Loucy (cell line): ENCODE measurements at regions not wholly inside any gene's neighbourhood (a gene's known extent, or its start where the extent isn't known, plus 50 kb on each side); places are given as distances from the start of the nearest gene placed in this dataset.

ENCODE experiments used
- H2AFZ ChIP-seq: fragments of 200-600 bp; sonication (generic); 2 replicates; pipeline ENCODE4 v1.6.0; 2016; ENCODE audit warnings: antibody characterized with exemption, mild to moderate bottlenecking, low read length, moderate library complexity
- H3F3A ChIP-seq: fragments of 200-600 bp; 2 replicates; pipeline ENCODE4 v1.6.0; 2016; ENCODE audit warnings: antibody characterized with exemption, low read depth, mild to moderate bottlenecking
- H3K27me3 ChIP-seq: fragments of 200-600 bp; sonication (generic); 2 replicates; pipeline ENCODE4 v1.6.1; 2014; ENCODE audit warnings: low read length, mild to moderate bottlenecking; ENCODE audit not compliant: insufficient read depth, poor library complexity, severe bottlenecking
- H3K36me3 ChIP-seq: fragments of 200-600 bp; sonication (generic); 2 replicates; pipeline ENCODE4 v1.6.1; 2016; ENCODE audit warnings: low read length; ENCODE audit not compliant: insufficient read depth
- H3K4me1 ChIP-seq: fragments of 200-600 bp; sonication (generic); 2 replicates; pipeline ENCODE4 v1.5.1; 2014; ENCODE audit warnings: low read length, mild to moderate bottlenecking; ENCODE audit not compliant: insufficient read depth, poor library complexity, severe bottlenecking
- H3K4me2 ChIP-seq: fragments of 200-600 bp; sonication (generic); 2 replicates; pipeline ENCODE4 v1.6.0; 2014; ENCODE audit warnings: antibody characterized with exemption, low read length, low read depth, mild to moderate bottlenecking; ENCODE audit not compliant: poor library complexity, severe bottlenecking
- H3K4me3 ChIP-seq: fragments of 200-600 bp; sonication (generic); 2 replicates; pipeline ENCODE4 v1.5.1; 2014; ENCODE audit warnings: low read length, mild to moderate bottlenecking, mixed read lengths; ENCODE audit not compliant: poor library complexity, severe bottlenecking
- H3K79me2 ChIP-seq: fragments of 200-600 bp; sonication (generic); 2 replicates; pipeline ENCODE4 v1.6.1; 2014; ENCODE audit warnings: low read length; ENCODE audit not compliant: insufficient read depth
- H3K9ac ChIP-seq: fragments of 200-600 bp; sonication (generic); 2 replicates; pipeline ENCODE4 v1.6.0; 2014; ENCODE audit warnings: mild to moderate bottlenecking, low read depth, low read length, moderate library complexity; ENCODE audit not compliant: poor library complexity, severe bottlenecking
- H3K9me2 ChIP-seq: fragments of 200-600 bp; sonication (generic); replicated peaks from 2 replicates; pipeline ENCODE4 v1.6.1; 2016; ENCODE audit warnings: low read depth, low read length, mixed read lengths
- H3K9me3 ChIP-seq: fragments of 200-600 bp; sonication (generic); 2 replicates; pipeline ENCODE4 v1.6.1; 2014; ENCODE audit warnings: mild to moderate bottlenecking, antibody characterized with exemption, low read length, low read depth; ENCODE audit not compliant: insufficient read depth
- H4K20me1 ChIP-seq: fragments of 200-600 bp; sonication (generic); 2 replicates; pipeline ENCODE4 v1.6.0; 2014; ENCODE audit warnings: antibody characterized with exemption, low read length, mild to moderate bottlenecking; ENCODE audit not compliant: insufficient read depth, poor library complexity, severe bottlenecking
- EZH2phosphoT487 ChIP-seq: fragments of 200-600 bp; IDR thresholded peaks from 2 replicates; pipeline ENCODE4 v1.6.1; 2018; ENCODE audit warnings: antibody characterized with exemption, mild to moderate bottlenecking, moderate library complexity, borderline replicate concordance
- TF ChIP-seq, protein P1 (sequence below): fragments of 200-600 bp; sonication (generic); conservative IDR thresholded peaks from 2 replicates; pipeline ENCODE4 v1.5.1; 2014; ENCODE audit warnings: mild to moderate bottlenecking, antibody characterized with exemption, low read length

DNA sequence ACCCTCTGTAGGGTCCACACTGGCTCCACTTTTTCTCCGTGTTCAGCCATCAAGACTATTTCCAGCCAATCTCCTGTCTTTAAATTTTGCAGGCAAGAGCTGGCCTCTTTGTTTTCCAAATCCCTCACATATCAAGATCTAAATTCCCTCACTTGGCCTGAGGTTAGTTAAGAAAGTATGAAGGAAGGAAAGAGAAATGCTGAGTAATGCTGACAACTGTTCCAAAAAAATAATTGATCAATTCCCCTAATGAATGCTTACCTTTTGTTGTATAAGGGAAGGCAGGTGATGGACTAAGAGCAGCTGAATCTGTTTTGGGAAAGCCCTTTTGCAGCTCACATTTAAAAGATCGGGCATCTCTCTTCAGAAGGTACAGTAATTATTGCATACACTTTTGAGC, 105.1 kb upstream of the KCNJ16 start:
- no peak overlapping the region for H2AFZ ChIP-seq

GRCh38 chr17:69972251-69972650, 102.8 kb upstream of the KCNJ16 start:
- no peaks in the 10 kb centered on the region for H3K4me1 ChIP-seq
- H3K79me2 ChIP-seq = no peaks in the 10 kb centered on the region
- no peaks in the 10 kb centered on the region for H3K36me3 ChIP-seq
- H3K27me3 ChIP-seq = no peaks in the 10 kb centered on the region
- TF ChIP-seq, protein P1, sequence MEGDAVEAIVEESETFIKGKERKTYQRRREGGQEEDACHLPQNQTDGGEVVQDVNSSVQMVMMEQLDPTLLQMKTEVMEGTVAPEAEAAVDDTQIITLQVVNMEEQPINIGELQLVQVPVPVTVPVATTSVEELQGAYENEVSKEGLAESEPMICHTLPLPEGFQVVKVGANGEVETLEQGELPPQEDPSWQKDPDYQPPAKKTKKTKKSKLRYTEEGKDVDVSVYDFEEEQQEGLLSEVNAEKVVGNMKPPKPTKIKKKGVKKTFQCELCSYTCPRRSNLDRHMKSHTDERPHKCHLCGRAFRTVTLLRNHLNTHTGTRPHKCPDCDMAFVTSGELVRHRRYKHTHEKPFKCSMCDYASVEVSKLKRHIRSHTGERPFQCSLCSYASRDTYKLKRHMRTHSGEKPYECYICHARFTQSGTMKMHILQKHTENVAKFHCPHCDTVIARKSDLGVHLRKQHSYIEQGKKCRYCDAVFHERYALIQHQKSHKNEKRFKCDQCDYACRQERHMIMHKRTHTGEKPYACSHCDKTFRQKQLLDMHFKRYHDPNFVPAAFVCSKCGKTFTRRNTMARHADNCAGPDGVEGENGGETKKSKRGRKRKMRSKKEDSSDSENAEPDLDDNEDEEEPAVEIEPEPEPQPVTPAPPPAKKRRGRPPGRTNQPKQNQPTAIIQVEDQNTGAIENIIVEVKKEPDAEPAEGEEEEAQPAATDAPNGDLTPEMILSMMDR = no peak
- TF ChIP-seq EZH2phosphoT487 = no peak
- no peak overlapping the region for H3K4me2 ChIP-seq
- H3K9me3 ChIP-seq = no peaks in the 10 kb centered on the region
- no peaks in the 10 kb centered on the region for H3F3A ChIP-seq
- no peak overlapping the region for H3K4me3 ChIP-seq
- no peak overlapping the region for H2AFZ ChIP-seq
- no peak overlapping the region for H3K9ac ChIP-seq
- H3K9me2 ChIP-seq = no peaks in the 10 kb centered on the region
- no peaks in the 10 kb centered on the region for H4K20me1 ChIP-seq

More for the DNA sequence above, 105.1 kb upstream of the KCNJ16 start:
- Histone ChIP-seq H3K4me2 (no peak overlapping the region), H3K36me3 (no peaks in the 10 kb centered on the region), H3K9ac (no peak overlapping the region), H3K4me1 (no peaks in the 10 kb centered on the region), H3K27me3 (no peaks in the 10 kb centered on the region), H4K20me1 (no peaks in the 10 kb centered on the region), H3K9me3 (no peaks in the 10 kb centered on the region), H3F3A (no peaks in the 10 kb centered on the region), H3K4me3 (no peak overlapping the region), H3K9me2 (no peaks in the 10 kb centered on the region), H3K79me2 (no peaks in the 10 kb centered on the region)
- TF ChIP-seq, protein P1 = no peak
- TF ChIP-seq EZH2phosphoT487 = no peak

DNA sequence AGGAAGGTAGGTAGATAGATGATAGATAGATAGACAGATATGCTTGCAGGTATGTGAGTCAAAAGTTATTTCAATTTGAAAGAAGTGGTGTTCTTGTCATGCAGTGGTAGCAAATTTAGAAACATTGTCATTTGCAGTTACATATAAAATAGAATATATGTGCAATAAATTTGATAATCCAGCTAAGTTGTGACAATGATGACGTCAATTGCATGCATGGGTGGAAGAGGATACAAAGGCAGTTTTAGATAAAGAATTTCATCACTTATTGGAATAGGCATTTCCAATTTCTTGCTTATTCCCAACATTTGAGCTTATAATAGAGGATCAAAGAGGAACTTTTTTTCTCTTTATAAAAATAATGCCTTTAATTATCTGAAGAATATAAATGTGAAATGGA, 99.2 kb upstream of the KCNJ16 start:
- Histone ChIP-seq H3K4me3 (no peak overlapping the region), H2AFZ (no peak overlapping the region), H3K9me2 (no peaks in the 10 kb centered on the region), H4K20me1 (no peaks in the 10 kb centered on the region), H3K79me2 (no peaks in the 10 kb centered on the region), H3K4me1 (no peaks in the 10 kb centered on the region), H3K36me3 (no peaks in the 10 kb centered on the region), H3K4me2 (no peak overlapping the region), H3K9me3 (no peaks in the 10 kb centered on the region), H3F3A (no peaks in the 10 kb centered on the region), H3K27me3 (no peaks in the 10 kb centered on the region), H3K9ac (no peak overlapping the region)
- TF ChIP-seq, protein P1 = no peak
- no peak for TF ChIP-seq EZH2phosphoT487
